COLO668 (cell line): ENCODE measurements at regions not wholly inside any gene's neighbourhood (a gene's known extent, or its start where the extent isn't known, plus 50 kb on each side); places are given as distances from the start of the nearest gene placed in this dataset.
"Not testable (repeated sequence)": the region's sequence is repeated elsewhere in the genome, so short reads cannot be mapped to it uniquely, and the experiment has no call there.

Experiments used
- DNase-seq: peaks from one replicate; lab custom pipeline; 2025; ENCODE audit not compliant: unreplicated experiment; lab: John Stamatoyannopoulos, UW

GRCh38 chr7:113784316-113784715 is 134.5 kb downstream of the PPP1R3A start:
- DNase-seq: no peak

DNA sequence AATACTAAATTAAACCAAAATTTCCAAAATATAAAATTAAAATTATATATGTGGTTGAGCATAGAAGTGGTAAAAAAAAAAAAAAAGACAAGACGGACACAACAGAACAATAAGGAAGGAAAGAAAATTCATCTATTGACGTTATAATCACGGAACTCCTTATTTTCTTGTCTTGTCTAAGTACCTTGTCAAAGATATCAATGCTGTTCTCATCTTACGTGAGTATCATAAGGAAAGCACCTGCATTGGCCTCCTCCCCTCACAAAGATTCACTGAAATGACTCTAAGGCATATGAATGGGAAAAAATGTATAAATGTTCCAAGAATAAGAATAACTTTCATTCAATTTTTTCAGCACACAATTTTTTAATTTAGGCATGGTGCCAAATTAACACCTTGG is 135.4 kb downstream of the PPP1R3A start:
- no peak for DNase-seq

- no peak for DNase-seq
These were observed 143.0 kb downstream of the PPP1R3A start for GRCh38 chr7:113775804-113776203.

DNA sequence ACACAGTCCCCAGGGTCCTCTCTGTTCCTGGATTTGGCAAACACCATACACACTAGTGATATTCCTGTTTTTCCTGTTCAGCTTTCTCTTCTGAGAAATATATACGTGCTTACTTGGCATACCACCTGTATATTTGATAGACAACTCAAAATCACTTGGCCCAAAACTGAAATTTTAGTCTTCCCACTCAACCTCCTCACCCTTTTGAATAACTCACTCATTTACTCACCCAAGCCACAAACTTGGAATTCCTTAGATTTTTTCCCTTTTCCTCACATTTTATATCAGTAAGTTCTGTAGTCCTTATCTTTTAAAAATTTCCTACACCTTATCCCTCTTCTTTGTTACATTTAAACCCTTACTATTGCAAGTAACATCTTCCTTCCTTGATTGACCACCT is 143.4 kb downstream of the PPP1R3A start:
- no peak for DNase-seq

DNA sequence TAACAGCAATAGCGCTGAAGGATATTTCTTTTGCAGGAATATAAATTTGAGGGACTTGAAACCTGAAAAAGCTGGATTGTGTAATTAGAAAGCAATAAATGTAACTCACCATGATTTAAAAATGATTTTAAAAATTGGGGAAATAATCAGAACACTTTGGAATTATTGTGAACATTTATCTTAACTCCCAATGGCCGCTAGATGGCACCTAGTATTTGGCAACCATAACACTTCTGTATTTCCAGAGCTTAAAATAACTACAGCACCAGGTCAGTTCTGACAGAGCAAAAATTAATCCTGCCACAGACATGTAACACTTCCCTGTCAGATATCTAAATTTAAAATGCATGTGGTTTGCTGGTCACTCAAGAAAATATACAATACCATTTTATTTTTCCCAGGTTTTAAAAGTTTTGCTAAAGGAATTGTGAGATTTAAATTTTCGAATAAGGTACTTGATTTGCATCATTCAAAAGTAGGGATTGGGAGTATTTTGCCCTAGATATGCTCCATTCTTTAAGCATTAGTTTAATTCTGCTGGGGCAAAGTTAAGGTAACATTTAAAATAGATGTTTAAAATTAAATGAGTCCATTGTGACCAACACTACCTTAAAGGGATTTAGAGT is 144.5 kb downstream of the PPP1R3A start:
- DNase-seq: peak; percentile 13

DNA sequence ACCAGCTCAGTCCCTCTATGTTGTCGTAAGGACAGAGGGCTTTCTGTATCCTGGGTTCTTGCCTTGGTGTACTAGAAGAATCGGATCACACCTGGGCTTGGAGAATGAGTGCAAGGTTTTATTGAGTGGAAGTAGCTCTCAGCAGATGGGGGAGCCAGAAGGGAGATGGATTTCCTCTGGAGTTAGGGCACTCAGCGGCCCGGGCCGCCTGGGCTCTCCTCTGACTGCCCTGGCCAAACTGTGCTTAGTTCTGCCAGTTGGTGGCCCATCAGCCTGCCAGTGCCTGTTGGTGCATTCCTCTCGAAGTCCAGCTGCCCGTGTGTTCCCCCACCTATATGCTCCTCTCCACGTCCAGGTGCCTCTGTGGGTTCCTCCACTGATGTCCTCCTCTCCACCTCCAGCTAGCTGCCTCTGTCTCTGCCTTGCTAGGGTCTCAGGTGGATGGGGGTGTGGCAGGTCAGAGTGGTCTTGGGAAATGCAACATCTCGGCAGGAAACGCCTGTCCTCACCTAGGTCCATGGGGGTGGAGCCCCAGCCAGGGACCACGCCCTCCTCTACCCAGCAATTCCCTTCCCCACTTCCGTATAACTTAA is 148.6 kb downstream of the PPP1R3A start:
- DNase-seq: no peak

- no peak for DNase-seq
These were observed 150.4 kb downstream of the PPP1R3A start for GRCh38 chr7:113768387-113768786.

DNA sequence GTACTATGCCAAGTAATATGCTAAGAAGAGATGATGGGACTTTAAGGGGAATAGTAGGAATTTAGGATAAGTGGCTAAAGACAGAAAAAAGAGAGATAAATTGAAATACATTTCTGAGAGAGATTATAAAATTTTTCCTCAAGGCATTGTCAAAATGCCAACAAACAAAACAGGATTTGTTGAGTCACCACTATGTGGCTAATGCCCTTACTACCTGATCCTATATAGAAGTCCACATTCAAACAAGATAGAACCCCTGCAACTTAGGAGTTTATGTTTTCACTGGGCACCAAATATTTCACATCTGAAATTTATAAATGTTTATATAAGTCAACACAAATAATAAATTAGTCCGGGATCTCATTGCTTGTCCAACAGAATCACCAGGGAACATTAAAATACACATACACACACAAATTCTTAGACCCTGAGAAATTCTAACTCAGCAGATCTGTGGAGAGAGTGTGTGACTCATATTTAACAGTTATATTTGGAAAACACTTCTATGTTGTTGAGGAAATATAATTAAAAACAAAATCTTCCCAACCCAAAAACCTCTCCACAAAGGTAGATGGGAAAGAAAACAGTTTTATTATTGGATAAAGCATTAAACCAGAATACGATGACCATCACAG is 154.3 kb downstream of the PPP1R3A start:
- no peak for DNase-seq

DNA sequence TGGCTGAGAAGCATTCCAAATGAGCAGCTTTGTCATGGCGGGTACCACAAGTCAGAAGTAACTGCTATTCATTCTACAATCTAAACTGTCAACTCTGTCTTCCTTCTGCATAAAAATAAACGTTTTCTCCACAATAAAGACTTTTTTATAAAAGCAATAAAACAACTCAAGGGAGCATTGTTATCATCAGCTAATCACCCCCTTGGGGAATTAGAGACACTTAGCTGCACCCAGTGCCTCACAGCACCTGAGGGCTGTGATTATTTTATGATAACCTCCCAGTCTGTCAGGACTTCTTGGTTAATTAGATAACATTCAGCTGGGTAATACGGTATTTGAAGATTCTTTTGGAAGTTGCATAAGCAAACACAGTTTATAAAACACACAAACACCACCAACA is 155.6 kb downstream of the PPP1R3A start:
- no peak for DNase-seq

GRCh38 chr7:113756250-113756649 is 162.6 kb downstream of the PPP1R3A start:
- DNase-seq: no peak

- DNase-seq: no peak
These were observed 166.1 kb downstream of the PPP1R3A start for GRCh38 chr7:113752689-113753088.

GRCh38 chr7:113752289-113752688 is 166.5 kb downstream of the PPP1R3A start:
- DNase-seq: no peak

GRCh38 chr7:113751547-113751946 is 167.3 kb downstream of the PPP1R3A start:
- DNase-seq: no peak

DNA sequence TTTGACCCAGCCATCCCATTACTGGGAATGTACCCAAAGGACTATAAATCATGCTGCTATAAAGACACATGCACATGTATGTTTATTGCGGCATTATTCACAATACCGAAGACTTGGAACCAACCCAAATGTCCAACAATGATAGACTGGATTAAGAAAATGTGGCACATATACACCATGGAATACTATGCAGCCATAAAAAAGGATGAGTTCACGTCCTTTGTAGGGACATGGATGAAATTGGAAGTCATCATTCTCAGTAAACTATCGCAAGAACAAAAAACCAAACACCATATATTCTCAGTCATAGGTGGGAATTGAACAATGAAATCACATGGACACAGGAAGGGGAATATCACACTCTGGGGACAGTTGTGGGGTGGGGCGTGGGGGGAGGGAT is 170.4 kb downstream of the PPP1R3A start:
- DNase-seq: not testable (repeated sequence)

GRCh38 chr7:113742946-113743431 is 175.8 kb downstream of the PPP1R3A start:
- DNase-seq: not testable (repeated sequence)

GRCh38 chr7:113742377-113742776 is 176.4 kb downstream of the PPP1R3A start:
- no peak for DNase-seq

GRCh38 chr7:113731571-113731970 is 187.2 kb downstream of the PPP1R3A start:
- DNase-seq: no peak

DNA sequence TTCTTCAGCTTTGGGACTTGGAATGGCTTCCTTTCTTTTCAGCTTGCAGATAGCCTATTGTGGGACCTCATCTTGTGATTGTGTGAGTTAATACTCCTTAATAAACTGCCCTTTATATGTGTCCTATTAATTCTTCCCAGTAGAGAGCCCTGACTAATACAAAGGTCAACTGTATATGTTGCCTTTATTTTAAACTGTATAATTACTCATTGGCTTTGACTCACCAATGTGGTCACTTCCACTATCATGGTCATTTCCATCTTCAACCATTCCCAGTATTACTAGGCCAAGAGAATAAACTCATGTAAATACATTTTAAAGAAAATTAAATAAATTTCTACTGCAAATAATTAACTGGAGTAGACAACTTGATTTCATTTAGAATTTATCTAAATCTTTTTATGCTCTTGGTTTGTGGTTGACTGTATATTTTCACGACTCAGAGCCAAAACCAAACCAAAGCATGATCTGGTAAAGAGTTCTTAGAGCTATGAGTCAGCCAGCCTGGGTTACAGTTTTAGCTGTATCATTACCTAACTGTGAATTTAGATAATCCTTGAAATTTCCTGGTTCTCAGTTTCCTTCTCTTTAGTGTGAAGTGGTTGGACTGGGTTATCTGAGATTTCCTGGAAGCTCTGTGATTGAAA is 188.4 kb downstream of the PPP1R3A start:
- no peak for DNase-seq

DNA sequence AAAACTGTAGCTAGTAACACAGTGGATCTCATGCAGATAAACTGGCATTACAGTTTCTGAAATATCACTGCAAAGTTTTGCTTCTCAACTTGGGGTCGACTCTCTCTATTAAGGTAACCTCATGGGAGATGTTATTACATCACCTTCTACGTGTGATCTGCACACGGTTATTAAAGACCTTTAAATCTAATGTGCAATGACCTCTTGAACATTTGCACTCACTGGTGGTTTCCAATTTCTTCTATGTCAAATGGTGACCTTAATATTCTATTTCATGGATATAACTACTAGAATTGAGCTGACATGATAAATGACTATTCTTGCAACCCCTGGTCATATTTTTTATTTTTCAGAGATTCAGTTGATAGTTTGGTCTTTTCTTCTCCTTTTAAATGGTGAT is 191.3 kb downstream of the PPP1R3A start:
- no peak for DNase-seq

DNA sequence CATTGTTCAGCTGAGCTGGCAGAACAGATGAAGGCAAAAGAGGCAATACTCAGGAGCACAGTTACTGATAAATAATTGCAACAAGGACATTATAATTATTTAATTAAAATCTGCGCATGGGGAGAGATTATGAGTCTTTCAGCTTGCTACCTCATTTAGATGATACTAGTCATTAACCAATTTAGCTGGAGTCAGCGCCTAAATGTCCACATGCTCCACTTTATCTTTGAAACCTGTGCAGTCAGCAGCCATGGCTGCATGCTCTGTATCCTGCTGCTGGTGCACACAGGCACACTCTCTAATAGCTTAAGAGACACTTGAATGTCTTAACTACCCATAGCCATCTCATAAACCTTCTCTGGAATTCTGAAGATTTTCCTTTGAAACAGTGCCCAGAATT is 196.8 kb downstream of the PPP1R3A start:
- no peak for DNase-seq

DNA sequence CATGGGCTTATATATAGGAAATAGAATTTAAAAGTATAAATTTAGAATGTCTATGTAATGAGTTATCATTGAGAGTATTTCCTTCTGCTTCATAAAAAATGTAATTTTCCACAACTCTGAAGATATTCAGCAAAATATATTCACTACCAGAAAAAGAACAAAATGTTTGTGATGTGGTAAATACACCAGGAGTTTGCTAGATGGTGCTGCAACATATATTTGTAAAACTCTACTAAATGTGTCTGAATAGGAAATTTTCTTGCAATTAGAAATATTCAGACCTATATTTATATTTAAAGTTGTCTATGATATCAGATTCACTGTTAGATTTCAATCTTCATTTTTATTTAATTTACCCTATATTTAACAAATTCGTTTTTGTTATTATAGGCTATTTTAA is 201.1 kb downstream of the PPP1R3A start:
- DNase-seq: no peak
